Left lung (tissue), 4 donors: ENCODE measurements at regions not wholly inside any gene's neighbourhood (a gene's known extent, or its start where the extent isn't known, plus 50 kb on each side); places are given as distances from the start of the nearest gene placed in this dataset.
A peak's percentile ranks its signal among the peaks of the same experiment; 100 is the strongest.

Source experiments
- ATAC-seq: fragments of 200-7000 bp; cut with Tn5 transposase; one replicate; pipeline ENCODE4 v1.9.1; 2020; ENCODE audit warnings: moderate library complexity
- DNase-seq, 4 donors: peaks; one replicate each; pipeline ENCODE4 v3.0.0-alpha.2; 2013 to 2020
- H3K27ac ChIP-seq, 2 donors: fragments of 200-600 bp; sonication (generic) in 1 of 2; one replicate each; pipeline versions ENCODE4 v1.5.0 to v1.8.0; 2020 to 2021
- H3K27me3 ChIP-seq, 2 donors: fragments of 200-600 bp; sonication (generic) in 1 of 2; one replicate each; pipeline versions ENCODE4 v1.5.0 to v1.8.0; 2020 to 2021
- H3K36me3 ChIP-seq, 2 donors: fragments of 200-600 bp; sonication (generic) in 1 of 2; one replicate each; pipeline versions ENCODE4 v1.5.0 to v1.8.0; 2020 to 2021
- H3K4me1 ChIP-seq, 2 donors: fragments of 200-600 bp; one replicate each; pipeline ENCODE4 v1.8.0; 2021
- H3K4me3 ChIP-seq, 2 donors: fragments of 200-600 bp; sonication (generic) in 1 of 2; one replicate each; pipeline versions ENCODE4 v1.5.0 to v1.8.0; 2020 to 2021; ENCODE audit warnings: mild to moderate bottlenecking in 1 of 2
- H3K9me3 ChIP-seq, 2 donors: fragments of 200-600 bp; sonication (generic) in 1 of 2; one replicate each; pipeline versions ENCODE4 v1.5.0 to v1.8.0; 2020 to 2021
- CTCF ChIP-seq, 2 donors: fragments of 200-600 bp; sonication (generic) in 1 of 2; IDR thresholded peaks; one replicate each; pipeline versions ENCODE4 v1.5.0 to v1.8.0; 2021; ENCODE audit warnings: antibody characterized with exemption in 2 of 2
- intact Hi-C, 2 donors: fragments of 100-400 bp; cut with DNase I; formaldehyde crosslinking; loops; one replicate each; pipeline versions ENCODE4 v1.11.2 to v1.14.2; 2022
- donor health status: DM: no; HTN: yes; CAD: no.
- donor health status: DM: no; HTN: no; CAD: no.

DNA sequence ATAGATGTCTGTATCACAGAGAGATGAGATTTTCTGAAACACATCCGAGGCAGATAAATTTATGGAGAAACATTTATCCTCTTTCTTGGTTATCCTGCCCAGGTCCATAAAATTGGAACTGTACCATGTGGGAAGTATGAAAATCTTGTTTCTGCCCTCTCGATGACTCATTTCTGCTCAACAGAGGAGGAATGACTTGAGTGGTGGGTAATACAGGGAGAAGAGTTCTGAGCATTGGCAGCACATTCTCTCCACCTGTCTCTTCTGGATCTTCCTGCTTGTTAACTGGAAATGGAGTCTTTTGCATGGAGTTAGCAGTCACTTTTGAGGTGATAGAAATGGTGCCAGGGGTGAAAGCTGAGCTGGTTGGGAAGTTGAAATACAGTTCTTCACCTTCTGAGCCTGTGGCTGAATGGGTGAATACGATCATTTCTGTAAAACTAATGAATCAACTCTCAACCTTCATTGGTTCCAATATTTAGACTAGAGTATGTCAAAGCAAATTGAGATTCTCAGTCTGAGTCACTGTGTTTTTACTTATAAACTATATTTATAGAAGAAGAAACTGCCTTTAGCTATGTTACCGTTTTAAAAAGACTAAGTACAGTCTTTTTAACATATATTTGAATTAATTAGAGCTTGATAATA, 945.5 kb downstream of the SORCS3 start:
- intact Hi-C loops = no loop called here
- no peaks in the 10 kb centered on the region for H3K36me3 ChIP-seq
- no peaks in the 10 kb centered on the region for H3K9me3 ChIP-seq
- DNase-seq = no peak
- H3K27me3 ChIP-seq = no peaks in the 10 kb centered on the region
- TF ChIP-seq CTCF (IDR thresholded peaks at IDR 0.05) = no peak
- ATAC-seq = no peak
- no peaks in the 10 kb centered on the region for H3K4me1 ChIP-seq
- no peak overlapping the region for H3K4me3 ChIP-seq
- H3K27ac ChIP-seq = no peak overlapping the region

DNA sequence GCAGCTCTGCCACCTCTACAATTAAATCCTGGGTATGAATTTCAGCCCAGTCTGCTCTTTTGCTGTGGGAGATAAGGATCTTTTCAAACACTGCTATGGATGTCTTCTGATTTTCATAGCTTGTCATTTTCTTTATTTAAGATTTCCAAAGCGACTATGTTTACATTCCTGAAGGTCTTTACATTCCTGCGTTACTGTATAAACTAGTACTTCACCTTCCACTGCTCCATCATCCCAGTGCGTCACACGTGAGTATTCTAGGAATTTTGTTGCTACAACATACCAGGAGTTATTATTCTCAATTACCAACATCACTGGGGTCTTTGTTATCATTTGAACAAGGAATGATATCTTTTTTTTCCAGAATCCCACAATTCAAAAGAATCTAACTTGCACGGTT, 944.7 kb downstream of the SORCS3 start:
- DNase-seq (no peak), ATAC-seq (peak; percentile 60)
- H3K4me1 ChIP-seq = no peaks in the 10 kb centered on the region
- no peaks in the 10 kb centered on the region for H3K36me3 ChIP-seq
- no peak overlapping the region for H3K4me3 ChIP-seq
- intact Hi-C loops = no loop called here
- H3K27me3 ChIP-seq = no peaks in the 10 kb centered on the region
- no peak overlapping the region for H3K27ac ChIP-seq
- TF ChIP-seq CTCF (IDR thresholded peaks at IDR 0.05) = no peak
- no peaks in the 10 kb centered on the region for H3K9me3 ChIP-seq

GRCh38 chr10:105585171-105585570, 944.1 kb downstream of the SORCS3 start:
- Histone ChIP-seq H3K27me3 (no peaks in the 10 kb centered on the region), H3K27ac (no peak overlapping the region), H3K36me3 (no peaks in the 10 kb centered on the region), H3K4me3 (no peak overlapping the region), H3K9me3 (peaks cover 0 to 1% of the 10 kb centered on the region in 2 donors), H3K4me1 (no peaks in the 10 kb centered on the region)
- DNase-seq (no peak), ATAC-seq (no peak)
- no peak for TF ChIP-seq CTCF (IDR thresholded peaks at IDR 0.05)
- intact Hi-C loops = no loop called here

DNA sequence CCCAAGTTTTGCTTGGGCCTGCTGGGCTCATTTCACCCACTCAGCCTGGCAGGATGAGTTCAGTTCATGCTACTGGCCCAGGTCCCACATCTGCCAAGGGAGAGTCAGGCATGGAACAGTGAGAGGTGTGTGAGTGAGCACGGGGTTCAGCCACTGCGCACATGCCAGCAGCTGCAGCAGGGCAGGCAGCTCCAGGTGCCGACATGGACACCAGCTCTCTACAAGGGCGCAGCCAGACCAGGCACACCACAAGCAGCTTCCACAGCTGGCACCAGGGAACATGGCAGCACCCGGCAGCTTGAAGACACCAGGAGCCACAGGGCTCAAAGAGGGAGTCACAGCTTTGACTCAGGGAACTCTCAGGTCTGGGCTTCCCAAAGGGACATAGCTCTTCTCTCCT, 938.0 kb downstream of the SORCS3 start:
- peak in 1 of 4 donors; percentile 52 for DNase-seq
- no peak for TF ChIP-seq CTCF (IDR thresholded peaks at IDR 0.05)

GRCh38 chr10:105577865-105578607, 936.9 kb downstream of the SORCS3 start:
- H3K36me3 ChIP-seq = no peaks in the 10 kb centered on the region
- H3K4me3 ChIP-seq = no peak overlapping the region
- H3K9me3 ChIP-seq = peaks cover 0 to 29% of the 10 kb centered on the region in 2 donors
- no peaks in the 10 kb centered on the region for H3K27me3 ChIP-seq
- no peaks in the 10 kb centered on the region for H3K4me1 ChIP-seq
- intact Hi-C loops = no loop called here
- no peak for TF ChIP-seq CTCF (IDR thresholded peaks at IDR 0.05)
- ATAC-seq (no peak), DNase-seq (no peak)
- H3K27ac ChIP-seq = no peak overlapping the region

More for the DNA sequence above, 938.0 kb downstream of the SORCS3 start:
- intact Hi-C loops = no loop called here
- no peak for ATAC-seq
- Histone ChIP-seq H3K4me3 (no peak overlapping the region), H3K27ac (no peak overlapping the region), H3K27me3 (no peaks in the 10 kb centered on the region), H3K4me1 (no peaks in the 10 kb centered on the region), H3K36me3 (no peaks in the 10 kb centered on the region), H3K9me3 (peaks cover 0 to 19% of the 10 kb centered on the region in 2 donors)
